ENCODE measurements at regions not wholly inside any gene's neighbourhood (a gene's known extent, or its start where the extent isn't known, plus 50 kb on each side); places are given as distances from the start of the nearest gene placed in this dataset.

GRCh38 chr17:14580499-14580898 is 279.6 kb downstream of the HS3ST3B1 start:
- H3K27me3 ChIP-seq (ENCODE audit: control insufficient read depth in 2 of 2, insufficient read depth in 2 of 2, low read length in 2 of 2): peaks cover 0 to 4% of the 10 kb centered on the region in 2 experiments; a peak in 1 of 5 replicates
- WGBS (ENCODE audit: insufficient coverage, low coverage, missing lambda C conversion rate): 0% methylated on average over 5 of the region's 5 CpGs
- BruUV-seq (replicated peaks): no TSS peak
- H3K4me3 ChIP-seq: no peak overlapping the region
- TF ChIP-seq EHMT2 (IDR thresholded peaks at IDR 0.05): no peak
- TF ChIP-seq ZNF134 (CRISPR knock-in tag; conservative IDR thresholded peaks at IDR 0.05): no peak
- no peak for TF ChIP-seq ZNF449 (CRISPR knock-in tag; IDR thresholded peaks at IDR 0.05)
- no peak for TF ChIP-seq POLR3A (IDR thresholded peaks at IDR 0.05; ENCODE audit: borderline replicate concordance, extremely low read depth, insufficient read depth, insufficient read length)
- no peak for TF ChIP-seq TCF3 (CRISPR knock-in tag; IDR thresholded peaks at IDR 0.05)
- no peak for TF ChIP-seq ZNF280B (CRISPR knock-in tag; IDR thresholded peaks at IDR 0.05)
- no peak for TF ChIP-seq ETS1 (conservative IDR thresholded peaks at IDR 0.05; ENCODE audit: control insufficient read depth, low read depth, low read length)
- TF ChIP-seq C11orf30 (IDR thresholded peaks at IDR 0.05; ENCODE audit: low read depth): no peak
- no peak for TF ChIP-seq MITF (IDR thresholded peaks at IDR 0.05)
- TF ChIP-seq NCOA2 (IDR thresholded peaks at IDR 0.05; ENCODE audit: partially characterized antibody in 2 of 2): no peak
- TF ChIP-seq SP2 (IDR thresholded peaks at IDR 0.05; ENCODE audit: extremely low read depth, low read depth, low read length, poor library complexity, severe bottlenecking): no peak
- no peak for TF ChIP-seq RBFOX2 (IDR thresholded peaks at IDR 0.05; ENCODE audit: low read depth, low read length)
- TF ChIP-seq NFATC3 (IDR thresholded peaks at IDR 0.05): no peak
- TF ChIP-seq TCFL5 (CRISPR knock-in tag; conservative IDR thresholded peaks at IDR 0.05): no peak
- no peak for TF ChIP-seq EP300 (IDR thresholded peaks at IDR 0.05; ENCODE audit: low read length)
- H3K4me1 ChIP-seq (replicated peaks in 1 of 2; ENCODE audit: control insufficient read depth in 2 of 2, insufficient read depth in 2 of 2, low read length in 2 of 2): no peaks in the 10 kb centered on the region
- no peaks in the 10 kb centered on the region for H3K9me1 ChIP-seq (ENCODE audit: control insufficient read depth, insufficient read depth, low read length)
- POLR2A ChIA-PET: no interaction called here
- CTCF ChIA-PET (ENCODE audit: low intra/inter-chr PET ratio): no interaction called here
- FAIRE-seq (no peak), DNase-seq (ENCODE audit: extremely low read depth in 1 of 4, low spot score in 3 of 4) (no peak), ATAC-seq (no peak)
- no peaks in the 10 kb centered on the region for H3K79me2 ChIP-seq (ENCODE audit: control insufficient read depth, insufficient read depth, low read length)
- H3K27ac ChIP-seq (ENCODE audit: extremely low read depth, low read depth, low read length): no peak overlapping the region
- no peak overlapping the region for H3K4me2 ChIP-seq (ENCODE audit: insufficient read depth, low read length)
- no peak overlapping the region for H2AFZ ChIP-seq (ENCODE audit: low read depth, low read length)
- H3K9me3 ChIP-seq (replicated peaks; ENCODE audit: control insufficient read depth, insufficient read depth, low read depth, low read length): no peaks in the 10 kb centered on the region
- no peaks in the 10 kb centered on the region for H4K20me1 ChIP-seq (replicated peaks; ENCODE audit: control insufficient read depth, insufficient read depth, low read length)
- H3K9ac ChIP-seq (ENCODE audit: insufficient read depth in 1 of 2, low read depth in 2 of 2, low read length in 2 of 2): no peak overlapping the region
- intact Hi-C loops (cut with micrococcal nuclease): no loop called here
- in situ Hi-C loops (cut with MboI): no loop called here
- no peaks in the 10 kb centered on the region for H3K36me3 ChIP-seq (ENCODE audit: control insufficient read depth, insufficient read depth, low read length)
